Iris pigment epithelial cell (primary cell): ENCODE measurements at regions not wholly inside any gene's neighbourhood (a gene's known extent, or its start where the extent isn't known, plus 50 kb on each side); places are given as distances from the start of the nearest gene placed in this dataset.

ENCODE experiments used
- DNase-seq: peaks from one replicate; pipeline ENCODE4 v3.0.0-alpha.2; 2011; ENCODE audit warnings: low read depth

GRCh38 chr6:4587171-4587570 lies 189.0 kb upstream of the CDYL start:
- no peak for DNase-seq

GRCh38 chr6:4586469-4586859 lies 189.7 kb upstream of the CDYL start:
- DNase-seq = no peak

- no peak for DNase-seq
These were observed 190.3 kb upstream of the CDYL start for GRCh38 chr6:4585682-4586468.

DNA sequence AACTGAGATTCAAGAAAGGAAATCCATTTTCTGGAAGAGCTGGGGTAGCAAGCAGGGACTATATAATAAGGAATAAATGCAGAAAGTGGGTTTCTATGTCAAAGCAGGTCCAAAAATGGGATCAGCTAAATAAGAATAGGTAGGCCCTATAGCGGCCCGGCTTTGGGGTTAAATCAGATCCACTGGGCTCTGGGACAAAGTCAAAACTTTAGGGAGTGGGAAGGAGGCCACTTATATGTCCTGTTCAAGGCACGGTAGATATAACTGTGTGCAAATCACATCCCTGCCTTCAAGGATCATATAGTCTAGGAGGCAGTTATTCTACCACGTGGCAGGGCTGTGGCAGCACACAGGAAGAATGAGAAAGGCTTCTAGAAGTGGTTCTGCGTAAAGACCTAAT lies 191.4 kb upstream of the CDYL start:
- no peak for DNase-seq

GRCh38 chr6:4582506-4583417 lies 193.4 kb upstream of the CDYL start:
- DNase-seq = peak; percentile 65

GRCh38 chr6:4581468-4582385 lies 194.5 kb upstream of the CDYL start:
- peak; percentile 89 for DNase-seq

DNA sequence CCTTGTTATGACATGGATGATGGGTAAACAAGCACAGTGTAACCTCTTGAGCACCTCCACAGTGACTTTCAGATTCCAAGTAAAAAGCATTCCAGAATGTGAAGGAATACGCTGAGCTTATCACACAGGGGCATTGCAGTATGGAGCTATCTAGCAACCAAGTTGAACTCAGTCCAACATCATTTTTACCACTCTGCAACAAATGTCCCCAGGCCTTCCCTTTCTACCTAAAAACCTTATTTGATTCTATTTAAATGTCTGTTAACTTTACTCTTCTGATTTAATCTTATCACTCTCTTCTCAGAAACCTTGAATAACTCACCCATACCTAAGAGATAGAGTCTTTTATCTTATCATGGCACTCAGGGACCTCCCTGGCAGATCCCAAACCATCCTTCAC lies 195.8 kb upstream of the CDYL start:
- no peak for DNase-seq

- peak; percentile 98 for DNase-seq
These were observed 198.8 kb upstream of the CDYL start for GRCh38 chr6:4577406-4577805.

GRCh38 chr6:4575714-4576113 lies 200.5 kb upstream of the CDYL start:
- peak; percentile 29 for DNase-seq

GRCh38 chr6:4574007-4574406 lies 202.2 kb upstream of the CDYL start:
- DNase-seq = peak; percentile 93

- DNase-seq = no peak
These were observed 205.2 kb upstream of the CDYL start for GRCh38 chr6:4571011-4571410.

DNA sequence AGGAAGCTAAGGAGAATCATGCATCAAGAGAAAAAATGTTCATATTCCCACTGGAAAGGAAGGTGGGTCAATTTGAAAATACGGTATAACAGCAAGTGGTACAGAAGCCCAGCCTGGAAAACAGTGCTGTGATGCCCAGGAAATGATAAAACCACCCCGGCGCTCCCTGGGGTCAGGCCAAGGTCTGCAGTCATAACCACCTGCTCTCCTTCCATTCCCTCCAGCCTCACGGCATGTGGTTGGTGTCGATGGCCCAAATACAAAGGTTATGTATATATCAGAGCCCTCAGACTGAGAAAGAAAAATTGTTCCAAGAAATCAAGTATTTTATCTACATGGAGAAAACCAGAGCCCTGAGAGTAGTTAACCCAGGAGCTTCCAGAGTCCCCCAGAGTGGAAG lies 208.1 kb upstream of the CDYL start:
- DNase-seq = no peak

GRCh38 chr6:4567141-4567540 lies 209.1 kb upstream of the CDYL start:
- peak; percentile 74 for DNase-seq

DNA sequence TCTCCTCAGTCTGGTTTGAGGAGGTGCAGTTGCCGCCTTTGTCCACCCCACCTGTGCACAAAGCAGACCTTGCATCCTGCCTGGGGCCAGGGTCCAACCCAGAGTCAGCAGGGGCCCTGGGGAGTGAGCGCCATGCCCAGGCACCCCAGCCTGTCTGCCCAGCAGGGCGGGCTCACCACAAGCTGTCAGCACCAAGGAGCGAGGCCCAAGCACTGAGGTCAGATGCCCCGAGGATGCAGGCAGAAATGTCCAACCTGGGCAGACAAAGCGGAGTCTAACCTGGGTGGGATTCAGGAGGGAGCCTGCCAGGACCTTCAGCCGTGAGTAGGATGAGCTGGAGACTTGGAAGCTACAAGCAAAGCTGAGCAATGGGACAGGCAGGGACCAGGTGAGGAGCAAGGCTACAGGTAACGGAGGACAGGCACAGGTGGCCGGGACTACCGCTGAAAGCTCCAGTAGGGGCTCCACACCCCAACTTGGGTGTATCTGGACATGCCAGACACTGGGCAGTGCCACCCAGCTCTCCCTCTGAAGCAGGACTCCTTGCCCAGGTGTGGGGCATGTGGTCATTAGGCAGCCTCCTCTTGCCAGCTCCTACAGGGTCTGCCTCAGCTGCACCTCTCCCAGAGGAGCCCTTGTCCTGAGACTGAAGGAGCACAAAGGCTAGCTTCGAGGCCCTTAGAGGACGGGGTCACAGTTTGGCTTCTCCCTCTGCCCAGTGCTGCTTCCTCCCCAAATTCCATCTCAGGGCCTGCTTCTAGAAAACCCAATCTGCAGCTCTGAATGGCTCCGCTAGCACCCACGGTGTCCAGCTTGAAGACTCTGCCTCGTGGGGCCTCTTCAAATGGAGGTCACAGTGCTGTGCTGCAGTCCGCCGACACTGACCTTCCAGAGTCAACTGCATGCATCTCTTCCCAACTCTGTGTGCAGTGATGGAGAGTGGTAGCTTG lies 210.6 kb upstream of the CDYL start:
- no peak for DNase-seq

DNA sequence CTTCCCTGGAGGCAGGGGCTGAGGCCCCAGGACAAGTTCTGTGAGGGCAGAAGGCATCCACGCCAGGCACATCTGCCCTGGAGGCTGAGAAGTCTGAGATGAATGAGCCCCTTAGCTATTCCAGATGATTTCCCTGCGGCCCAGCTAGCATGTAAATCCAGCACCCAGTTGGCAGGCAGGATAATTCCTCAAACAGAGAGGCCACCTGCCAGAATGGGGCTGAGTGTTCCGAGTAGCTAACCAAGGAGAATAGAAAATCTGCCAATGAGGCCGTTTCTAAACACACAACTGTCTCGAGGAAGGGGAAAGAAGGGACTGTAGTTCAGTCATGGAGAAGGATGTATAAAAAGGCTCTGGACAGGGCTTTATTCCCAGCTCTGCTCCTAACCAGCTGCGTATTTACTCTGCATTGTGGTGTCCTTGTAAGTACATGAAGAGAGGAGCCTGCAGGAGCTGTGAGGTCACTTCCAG lies 211.4 kb upstream of the CDYL start:
- no peak for DNase-seq

DNA sequence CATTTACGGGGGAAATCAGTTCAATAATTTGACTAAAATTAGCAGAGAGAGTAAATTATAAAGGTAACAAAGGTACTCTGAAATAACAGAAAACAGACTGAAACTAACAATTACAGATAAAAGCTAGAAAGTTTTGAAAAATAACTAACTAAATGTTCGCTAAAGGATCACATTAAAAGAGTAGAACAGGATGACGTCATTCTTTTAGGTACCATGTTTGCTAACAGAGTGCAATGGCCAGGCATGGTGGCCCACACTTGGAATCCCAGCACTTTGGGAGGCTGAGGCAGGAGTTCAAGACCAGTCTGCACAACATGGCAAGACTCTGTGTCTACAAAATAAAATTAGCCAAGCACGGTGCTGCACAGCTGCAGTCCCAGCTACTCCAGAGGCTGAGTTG lies 212.3 kb upstream of the CDYL start:
- no peak for DNase-seq

- no peak for DNase-seq
These were observed 213.0 kb upstream of the CDYL start for GRCh38 chr6:4563156-4563555.

DNA sequence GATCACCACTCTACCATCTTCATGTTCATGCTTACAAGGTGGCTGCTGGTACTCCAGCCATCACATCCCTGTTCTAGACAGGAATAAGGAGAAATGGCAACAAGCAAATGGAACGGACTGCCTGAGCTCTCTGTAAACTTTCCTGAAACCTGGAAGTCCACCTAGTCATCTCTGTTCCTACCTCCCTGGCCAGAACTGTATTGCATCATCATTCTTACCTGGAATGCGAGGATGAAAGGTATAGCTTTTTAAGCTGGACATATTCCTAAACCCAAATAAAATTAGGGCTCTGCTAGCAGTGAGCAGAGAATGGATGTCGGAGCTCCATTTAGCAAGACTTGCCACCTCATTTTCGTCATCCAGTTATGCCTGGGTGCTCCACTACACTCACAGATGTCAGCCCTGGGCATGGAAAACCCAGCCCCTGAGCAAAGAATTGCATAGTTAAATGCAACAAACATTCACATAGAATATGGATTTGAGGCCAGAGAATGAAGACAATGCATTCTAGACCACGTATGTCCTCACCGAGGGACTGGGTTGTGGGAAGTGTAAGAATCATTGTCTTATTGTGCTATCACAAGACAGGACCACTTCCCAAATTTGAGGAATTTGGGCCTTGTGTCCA lies 214.3 kb upstream of the CDYL start:
- DNase-seq = no peak

- DNase-seq = no peak
These were observed 215.1 kb upstream of the CDYL start for GRCh38 chr6:4561078-4561435.
